ENCODE measurements at regions not wholly inside any gene's neighbourhood (a gene's known extent, or its start where the extent isn't known, plus 50 kb on each side); places are given as distances from the start of the nearest gene placed in this dataset.

DNA sequence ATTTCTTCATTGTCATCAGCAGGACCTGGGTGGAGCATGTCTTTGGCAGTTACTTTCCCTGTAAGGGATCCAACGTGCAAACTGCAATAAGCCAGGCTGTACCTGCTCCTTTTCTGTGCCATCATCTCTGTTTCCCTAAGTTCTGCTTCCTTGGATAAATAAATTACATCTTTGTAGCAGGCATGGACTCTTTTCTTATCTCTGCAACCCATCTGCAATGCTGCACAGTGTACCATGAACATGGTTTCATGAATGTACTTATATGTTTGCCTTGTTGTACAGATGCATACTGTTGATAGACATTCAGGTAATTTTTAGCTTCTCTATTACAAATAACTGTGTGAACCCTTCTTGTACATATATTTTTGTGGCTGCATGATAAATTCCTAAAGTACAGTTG is 616.7 kb upstream of the PIK3C3 start:
- TF ChIP-seq, protein P1, sequence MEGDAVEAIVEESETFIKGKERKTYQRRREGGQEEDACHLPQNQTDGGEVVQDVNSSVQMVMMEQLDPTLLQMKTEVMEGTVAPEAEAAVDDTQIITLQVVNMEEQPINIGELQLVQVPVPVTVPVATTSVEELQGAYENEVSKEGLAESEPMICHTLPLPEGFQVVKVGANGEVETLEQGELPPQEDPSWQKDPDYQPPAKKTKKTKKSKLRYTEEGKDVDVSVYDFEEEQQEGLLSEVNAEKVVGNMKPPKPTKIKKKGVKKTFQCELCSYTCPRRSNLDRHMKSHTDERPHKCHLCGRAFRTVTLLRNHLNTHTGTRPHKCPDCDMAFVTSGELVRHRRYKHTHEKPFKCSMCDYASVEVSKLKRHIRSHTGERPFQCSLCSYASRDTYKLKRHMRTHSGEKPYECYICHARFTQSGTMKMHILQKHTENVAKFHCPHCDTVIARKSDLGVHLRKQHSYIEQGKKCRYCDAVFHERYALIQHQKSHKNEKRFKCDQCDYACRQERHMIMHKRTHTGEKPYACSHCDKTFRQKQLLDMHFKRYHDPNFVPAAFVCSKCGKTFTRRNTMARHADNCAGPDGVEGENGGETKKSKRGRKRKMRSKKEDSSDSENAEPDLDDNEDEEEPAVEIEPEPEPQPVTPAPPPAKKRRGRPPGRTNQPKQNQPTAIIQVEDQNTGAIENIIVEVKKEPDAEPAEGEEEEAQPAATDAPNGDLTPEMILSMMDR (IDR thresholded peaks at IDR 0.05; ENCODE audit: insufficient read depth, low read depth, low read length): no peak
- TF ChIP-seq EZH2 (IDR thresholded peaks at IDR 0.05; ENCODE audit: insufficient read depth, low read length): no peak
